Activated CD4-positive, alpha-beta memory T cell treated with anti-CD3 and anti-CD28 coated beads, Interleukin-2, amount 10 ng/mL, durations not matched to agents 7 days and 5 days (primary cell): ENCODE measurements at regions not wholly inside any gene's neighbourhood (a gene's known extent, or its start where the extent isn't known, plus 50 kb on each side); places are given as distances from the start of the nearest gene placed in this dataset.
"Not testable (repeated sequence)": the region's sequence is repeated elsewhere in the genome, so short reads cannot be mapped to it uniquely, and the experiment has no call there.

ENCODE experiments used
- CTCF ChIA-PET: fragments of 350-600 bp; sonication (Branson Sonifier 250); formaldehyde crosslinking; loops from one replicate; lab custom pipeline; 2021; ENCODE audit warnings: antibody characterized with exemption, inconsistent platforms; lab: Charles Lee
- POLR2A ChIA-PET: fragments of 350-600 bp; sonication (Branson Sonifier 250); formaldehyde crosslinking; loops from one replicate; lab custom pipeline; 2021; ENCODE audit warnings: antibody characterized with exemption; lab: Charles Lee
- DNase-seq: peaks from one replicate; pipeline ENCODE4 v3.0.0-alpha.2; 2020
- H3K27ac Mint-ChIP-seq: one replicate; pipeline ENCODE4 v1.8.0; 2021; ENCODE audit warnings: mild to moderate bottlenecking, mixed read lengths
- H3K27me3 Mint-ChIP-seq: one replicate; pipeline ENCODE4 v1.8.0; 2021; ENCODE audit warnings: mixed read lengths
- H3K36me3 Mint-ChIP-seq: one replicate; pipeline ENCODE4 v1.8.0; 2021; ENCODE audit warnings: low read depth, mixed read lengths
- H3K4me1 Mint-ChIP-seq: one replicate; pipeline ENCODE4 v1.8.0; 2021; ENCODE audit warnings: mixed read lengths
- H3K4me3 Mint-ChIP-seq: one replicate; pipeline ENCODE4 v1.8.0; 2021; ENCODE audit warnings: mild to moderate bottlenecking, mixed read lengths
- H3K9me3 Mint-ChIP-seq: one replicate; pipeline ENCODE4 v1.8.0; 2021; ENCODE audit warnings: mixed read lengths

DNA sequence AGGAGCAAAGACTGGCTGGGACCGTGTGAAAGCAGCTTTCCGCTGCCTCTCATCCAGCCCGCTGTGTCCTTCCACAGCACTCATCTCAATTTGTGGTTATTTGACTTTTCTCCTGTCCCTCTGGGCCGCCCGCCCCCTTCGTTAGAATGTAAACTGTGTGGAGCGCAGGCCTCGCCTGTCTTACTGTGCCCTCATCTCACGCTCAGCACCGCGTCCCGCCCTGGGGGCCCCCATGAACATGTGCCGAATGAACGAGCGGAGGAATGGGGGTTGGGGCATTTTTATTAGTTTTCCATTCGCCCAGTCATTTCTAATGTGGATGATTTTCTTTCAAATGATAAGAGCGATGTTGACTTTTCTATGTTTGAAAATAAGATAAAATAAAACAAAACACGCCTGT lies 159.1 kb upstream of the ZNF469 start:
- H3K27ac Mint-ChIP-seq, POLR2A ChIA-PET, H3K9me3 Mint-ChIP-seq, CTCF ChIA-PET, DNase-seq, H3K4me3 Mint-ChIP-seq, H3K36me3 Mint-ChIP-seq, H3K4me1 Mint-ChIP-seq, H3K27me3 Mint-ChIP-seq: not testable (repeated sequence)

DNA sequence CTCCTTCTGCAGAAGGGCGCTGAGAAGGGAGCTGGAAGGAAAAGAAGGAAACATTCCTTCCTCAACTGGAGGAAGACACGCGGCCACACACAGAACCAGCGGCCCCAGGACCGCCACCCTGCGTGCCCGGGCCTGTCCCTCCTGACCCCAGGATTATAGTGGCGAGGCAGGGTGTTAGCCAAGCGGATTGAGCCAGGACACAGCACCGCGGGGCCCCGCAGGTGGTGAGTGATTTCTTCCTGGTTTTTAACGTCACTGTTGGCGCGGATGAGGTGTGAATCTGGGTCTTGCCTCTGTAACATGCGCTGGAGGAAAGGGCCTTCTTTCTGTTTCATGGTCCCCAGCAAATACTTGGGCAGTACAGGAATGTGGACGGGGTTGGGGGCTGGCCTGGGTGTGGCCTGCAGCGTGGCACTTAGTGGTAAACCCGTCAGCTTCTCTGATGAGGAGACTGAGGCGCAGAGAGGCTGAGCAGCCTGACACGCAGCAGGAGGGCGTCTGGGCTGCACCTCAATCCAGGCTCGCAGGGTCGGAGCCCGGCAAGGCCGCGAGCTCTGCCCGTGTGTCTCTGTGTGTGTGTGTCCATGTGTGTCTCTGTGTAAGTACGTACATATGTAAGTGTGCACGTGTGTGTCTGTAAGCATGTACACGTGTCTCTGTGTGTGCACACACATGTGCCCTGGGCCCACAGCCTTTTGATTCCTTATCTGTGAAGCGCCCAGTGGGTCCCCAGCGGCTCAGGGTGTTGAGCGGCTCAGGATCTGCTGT lies 158.4 kb upstream of the ZNF469 start:
- H3K36me3 Mint-ChIP-seq, POLR2A ChIA-PET, H3K27ac Mint-ChIP-seq, H3K4me1 Mint-ChIP-seq, H3K27me3 Mint-ChIP-seq, DNase-seq, H3K9me3 Mint-ChIP-seq, CTCF ChIA-PET, H3K4me3 Mint-ChIP-seq: not testable (repeated sequence)

DNA sequence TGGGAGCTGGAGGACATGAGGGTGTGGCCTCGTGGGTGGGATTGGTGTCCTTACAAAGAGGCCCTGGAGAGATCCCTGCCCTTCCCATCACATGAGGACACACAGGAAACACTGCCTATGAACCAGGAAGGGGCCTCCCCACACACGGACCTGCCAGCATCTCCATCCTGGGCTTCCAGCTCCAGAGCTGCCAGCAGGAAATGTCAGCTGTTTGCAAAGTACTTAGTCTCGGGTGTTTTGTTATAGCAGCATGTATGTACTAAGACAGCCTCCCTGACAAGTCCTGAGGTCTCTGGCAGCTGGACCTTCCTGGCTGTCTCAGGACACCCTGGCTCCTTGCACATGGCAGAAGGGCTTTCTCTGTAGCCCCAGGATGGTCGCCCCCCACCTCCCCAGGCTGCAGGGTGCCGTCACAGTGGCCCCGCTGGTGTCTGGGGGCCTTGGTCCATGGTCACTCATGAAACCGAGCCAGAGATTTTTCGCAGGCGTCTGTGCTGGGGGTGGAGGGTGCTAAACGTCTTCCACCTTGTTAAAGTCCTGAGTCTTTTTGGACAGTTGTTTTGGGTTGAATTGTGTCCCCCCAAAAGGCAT lies 157.0 kb upstream of the ZNF469 start:
- H3K9me3 Mint-ChIP-seq, POLR2A ChIA-PET, H3K27me3 Mint-ChIP-seq, CTCF ChIA-PET, H3K4me1 Mint-ChIP-seq, H3K27ac Mint-ChIP-seq, H3K36me3 Mint-ChIP-seq, H3K4me3 Mint-ChIP-seq, DNase-seq: not testable (repeated sequence)

DNA sequence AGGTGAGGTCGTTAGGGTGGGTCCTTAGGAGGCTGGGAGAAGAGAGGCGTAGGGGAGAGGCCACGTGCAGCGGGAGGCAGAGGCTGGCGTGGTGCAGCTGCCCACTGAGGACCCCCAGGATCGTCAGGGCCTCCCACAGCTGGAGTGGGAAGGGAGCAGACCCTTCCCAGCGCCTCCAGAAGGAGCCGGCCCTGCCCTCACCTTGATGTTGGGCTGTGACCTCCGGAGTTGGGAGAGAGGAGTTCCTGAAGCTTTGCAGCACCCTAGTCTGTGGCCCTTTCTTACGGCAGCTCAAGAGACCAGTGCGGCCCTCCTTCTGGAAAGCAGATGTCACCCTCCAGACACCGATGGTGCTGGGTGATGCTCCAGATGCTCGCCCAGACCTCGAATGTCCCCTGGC lies 156.5 kb upstream of the ZNF469 start:
- H3K9me3 Mint-ChIP-seq, H3K27me3 Mint-ChIP-seq, H3K4me3 Mint-ChIP-seq, H3K27ac Mint-ChIP-seq, POLR2A ChIA-PET, DNase-seq, H3K36me3 Mint-ChIP-seq, CTCF ChIA-PET, H3K4me1 Mint-ChIP-seq: not testable (repeated sequence)

DNA sequence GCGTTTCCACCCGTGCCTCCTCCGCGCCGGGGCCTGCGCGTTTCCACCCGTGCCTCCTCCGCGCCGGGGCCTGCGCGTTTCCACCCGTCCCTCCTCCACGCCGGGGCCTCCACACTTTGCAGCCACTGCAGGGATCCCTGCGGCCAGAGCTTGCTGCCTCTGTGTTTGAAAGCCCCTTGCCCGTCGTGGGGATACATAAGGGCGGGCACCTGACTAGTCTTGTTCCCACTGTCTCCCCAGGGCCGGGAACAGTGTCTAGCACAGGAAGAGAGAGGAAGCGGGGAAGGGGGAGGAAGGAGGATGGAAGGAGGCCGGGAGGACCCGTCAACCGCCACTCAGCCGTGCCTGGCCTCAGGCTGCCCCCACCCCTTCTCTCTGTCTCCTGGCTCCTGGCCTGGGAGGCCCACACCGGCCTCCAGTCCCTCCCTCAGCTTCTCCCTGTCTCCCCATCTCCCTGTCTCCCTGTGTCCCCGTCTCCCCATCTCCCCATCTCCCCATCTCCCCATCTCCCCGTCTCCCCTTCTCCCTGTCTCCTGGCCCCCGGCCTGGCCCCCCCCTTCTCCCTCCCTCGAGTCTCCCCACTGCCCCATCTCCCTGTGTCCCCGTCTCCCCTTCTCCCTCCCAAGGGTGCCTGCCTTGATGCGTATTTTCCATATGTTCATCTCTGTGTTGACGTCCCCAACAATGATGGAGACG lies 155.6 kb upstream of the ZNF469 start:
- H3K9me3 Mint-ChIP-seq, DNase-seq, CTCF ChIA-PET, POLR2A ChIA-PET, H3K27ac Mint-ChIP-seq, H3K27me3 Mint-ChIP-seq, H3K4me1 Mint-ChIP-seq, H3K36me3 Mint-ChIP-seq, H3K4me3 Mint-ChIP-seq: not testable (repeated sequence)

DNA sequence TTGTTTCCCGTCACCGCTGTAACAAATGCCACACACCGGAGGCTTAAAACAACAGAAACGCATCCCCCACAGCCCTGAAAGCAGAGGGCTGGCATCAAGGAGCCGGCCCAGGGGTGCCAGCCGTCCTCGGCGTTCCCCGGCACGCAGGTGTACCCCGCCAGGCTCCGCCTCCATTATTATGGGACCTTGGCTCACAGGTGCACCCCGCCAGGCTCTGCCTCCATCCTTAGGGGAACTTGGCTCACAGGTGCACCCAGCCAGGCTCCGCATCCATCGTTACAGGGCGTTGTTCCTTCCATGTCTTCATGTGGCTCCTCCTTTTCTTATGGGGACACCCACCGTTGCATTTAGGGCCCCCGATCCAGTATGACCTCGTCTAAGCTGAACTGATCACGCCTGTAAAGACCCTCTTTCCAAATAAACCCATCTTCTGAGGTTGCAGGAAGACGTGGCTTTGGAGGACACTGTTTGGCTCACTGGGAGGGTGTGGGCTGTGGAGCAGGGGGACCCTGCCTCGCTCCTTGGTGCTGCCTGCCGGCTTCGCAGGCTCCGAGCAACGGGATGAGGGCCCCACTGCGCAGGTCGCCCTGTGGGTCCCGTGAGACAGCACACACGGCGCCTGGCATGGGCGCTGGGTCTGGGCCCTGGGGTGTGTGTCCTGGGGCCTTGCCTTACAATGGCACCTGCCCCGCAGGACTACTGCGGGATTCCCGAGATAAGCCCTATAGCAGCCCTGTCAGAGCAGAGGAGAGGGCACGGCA lies 154.9 kb upstream of the ZNF469 start:
- POLR2A ChIA-PET, H3K27me3 Mint-ChIP-seq, H3K4me3 Mint-ChIP-seq, CTCF ChIA-PET, H3K27ac Mint-ChIP-seq, DNase-seq, H3K4me1 Mint-ChIP-seq, H3K9me3 Mint-ChIP-seq, H3K36me3 Mint-ChIP-seq: not testable (repeated sequence)

DNA sequence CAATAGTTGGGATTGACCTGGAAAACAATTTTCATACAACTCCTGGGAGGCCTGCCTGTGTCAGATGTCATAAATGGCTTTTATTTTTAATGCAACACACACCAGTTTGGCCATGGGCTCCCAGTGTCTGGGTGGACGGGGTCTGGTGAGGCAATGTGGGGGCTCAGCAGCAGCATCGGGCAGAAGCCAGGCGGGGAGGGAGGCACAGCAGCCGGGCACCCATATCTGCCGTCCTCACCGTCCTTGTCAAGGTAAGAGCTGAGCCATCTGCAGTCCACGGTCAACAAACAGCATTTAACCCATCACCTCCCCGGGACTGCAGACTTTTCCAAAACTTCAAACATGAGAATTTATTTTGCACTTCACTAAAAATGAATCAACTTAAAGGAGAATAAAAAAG lies 154.0 kb upstream of the ZNF469 start:
- H3K4me1 Mint-ChIP-seq, POLR2A ChIA-PET, H3K27ac Mint-ChIP-seq, CTCF ChIA-PET, H3K9me3 Mint-ChIP-seq, H3K27me3 Mint-ChIP-seq, DNase-seq, H3K4me3 Mint-ChIP-seq, H3K36me3 Mint-ChIP-seq: not testable (repeated sequence)

DNA sequence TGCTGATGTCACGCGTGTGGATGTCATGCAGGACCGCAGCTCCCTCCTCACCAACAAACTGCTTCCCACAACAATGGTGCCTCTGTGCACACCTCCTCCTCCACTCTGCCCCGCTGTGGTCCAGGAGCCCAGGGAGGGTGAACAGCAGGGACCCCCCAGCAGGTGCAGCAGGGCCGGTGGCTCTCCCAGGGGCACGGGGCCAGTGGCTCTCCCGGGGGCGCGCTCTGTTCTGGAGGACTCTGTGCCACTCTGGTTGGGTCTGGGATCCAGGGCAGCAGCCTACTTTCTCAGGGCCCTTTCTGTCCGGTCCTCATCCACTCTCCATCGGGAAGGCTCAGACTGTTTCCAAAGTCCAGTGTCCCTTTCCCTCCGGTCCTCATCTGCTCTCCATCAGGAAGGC lies 153.0 kb upstream of the ZNF469 start:
- H3K4me1 Mint-ChIP-seq, H3K4me3 Mint-ChIP-seq, POLR2A ChIA-PET, CTCF ChIA-PET, H3K27ac Mint-ChIP-seq, H3K27me3 Mint-ChIP-seq, DNase-seq, H3K36me3 Mint-ChIP-seq, H3K9me3 Mint-ChIP-seq: not testable (repeated sequence)

DNA sequence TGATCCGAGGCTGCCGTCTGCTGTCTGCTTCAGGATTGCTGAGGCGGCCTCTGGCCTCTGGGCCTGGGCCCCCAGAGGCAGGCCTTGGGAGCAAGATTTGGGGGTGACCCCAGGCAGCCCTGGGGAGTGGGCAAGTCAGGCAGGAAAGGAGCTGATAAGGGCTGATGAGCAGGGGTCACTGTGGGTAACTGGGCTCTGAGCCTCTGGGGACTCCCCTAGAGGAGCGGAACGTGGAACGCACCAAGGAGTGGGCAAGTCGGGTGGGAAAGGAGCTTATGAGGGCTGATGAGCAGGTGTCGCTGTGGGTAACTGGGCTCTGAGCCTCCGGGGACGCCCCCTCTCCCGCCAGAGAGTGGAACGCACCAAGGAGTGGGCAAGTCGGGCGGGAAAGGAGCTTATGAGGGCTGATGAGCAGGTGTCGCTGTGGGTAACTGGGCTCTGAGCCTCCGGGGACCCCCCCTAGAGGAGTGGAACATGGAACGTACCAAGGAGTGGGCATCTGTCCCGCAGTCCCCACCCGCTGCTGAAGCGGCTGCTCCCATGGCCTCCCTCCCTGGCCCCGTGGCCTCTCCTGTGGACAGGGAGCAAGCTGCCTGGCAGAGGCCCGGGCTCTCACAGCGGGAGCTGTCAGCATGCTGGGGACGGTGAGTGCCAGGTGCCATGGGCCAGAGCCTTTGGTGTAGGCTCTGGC lies 152.3 kb upstream of the ZNF469 start:
- H3K4me3 Mint-ChIP-seq, CTCF ChIA-PET, H3K4me1 Mint-ChIP-seq, H3K36me3 Mint-ChIP-seq, POLR2A ChIA-PET, H3K27me3 Mint-ChIP-seq, DNase-seq, H3K9me3 Mint-ChIP-seq, H3K27ac Mint-ChIP-seq: not testable (repeated sequence)

DNA sequence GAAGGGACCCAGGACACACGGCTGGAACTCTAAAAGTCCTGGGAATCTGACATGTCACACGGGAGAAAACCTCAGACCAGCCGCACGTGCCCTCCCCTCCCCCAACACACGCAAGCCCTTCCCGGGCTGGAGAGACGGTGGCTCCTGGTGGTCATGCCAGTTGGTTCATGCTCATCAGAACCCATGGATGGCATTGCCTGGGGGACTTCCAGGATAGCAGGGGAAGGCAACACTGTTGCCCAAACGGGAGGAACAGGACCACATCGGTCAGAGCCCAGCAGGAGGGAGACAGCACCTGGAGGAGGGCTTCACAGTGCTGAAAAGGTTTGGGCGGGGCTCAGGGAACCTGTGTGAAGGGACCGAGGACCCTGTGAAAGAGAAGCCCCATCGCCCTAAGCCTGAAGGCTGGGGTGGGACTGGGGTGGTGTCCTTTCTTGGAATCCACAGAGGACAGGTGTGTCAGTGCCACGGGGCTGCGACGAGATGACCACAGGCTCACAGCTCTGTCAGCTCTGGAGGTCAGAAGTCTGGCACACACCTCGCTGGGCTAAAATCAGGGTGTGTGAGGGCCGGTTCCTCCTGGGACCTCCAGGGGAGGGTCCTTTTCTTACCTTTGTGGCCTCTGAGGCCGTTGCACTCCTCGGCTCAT lies 151.7 kb upstream of the ZNF469 start:
- H3K9me3 Mint-ChIP-seq, POLR2A ChIA-PET, CTCF ChIA-PET, H3K27ac Mint-ChIP-seq, H3K4me1 Mint-ChIP-seq, DNase-seq, H3K36me3 Mint-ChIP-seq, H3K4me3 Mint-ChIP-seq, H3K27me3 Mint-ChIP-seq: not testable (repeated sequence)

DNA sequence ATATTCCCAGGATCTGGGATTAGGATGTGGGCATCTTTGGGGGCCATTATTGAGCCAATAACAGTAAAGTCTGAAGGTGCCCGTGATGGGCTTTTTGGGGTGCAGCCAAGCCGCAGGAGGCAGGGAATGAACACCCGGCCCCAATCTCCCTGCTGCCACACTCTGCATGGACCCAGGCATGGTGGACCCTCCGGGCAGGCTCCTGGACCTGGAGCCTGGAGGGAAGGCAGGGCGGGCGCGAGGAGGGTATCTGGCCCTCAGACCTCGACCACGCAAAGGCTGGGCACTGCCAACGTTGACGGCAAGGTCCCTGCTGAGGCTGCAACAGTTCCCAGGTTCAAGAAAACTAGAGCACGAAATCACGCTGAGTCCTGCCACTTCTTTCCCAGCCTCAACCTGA lies 150.9 kb upstream of the ZNF469 start:
- H3K36me3 Mint-ChIP-seq, POLR2A ChIA-PET, CTCF ChIA-PET, H3K4me1 Mint-ChIP-seq, H3K9me3 Mint-ChIP-seq, H3K4me3 Mint-ChIP-seq, H3K27me3 Mint-ChIP-seq, H3K27ac Mint-ChIP-seq, DNase-seq: not testable (repeated sequence)

DNA sequence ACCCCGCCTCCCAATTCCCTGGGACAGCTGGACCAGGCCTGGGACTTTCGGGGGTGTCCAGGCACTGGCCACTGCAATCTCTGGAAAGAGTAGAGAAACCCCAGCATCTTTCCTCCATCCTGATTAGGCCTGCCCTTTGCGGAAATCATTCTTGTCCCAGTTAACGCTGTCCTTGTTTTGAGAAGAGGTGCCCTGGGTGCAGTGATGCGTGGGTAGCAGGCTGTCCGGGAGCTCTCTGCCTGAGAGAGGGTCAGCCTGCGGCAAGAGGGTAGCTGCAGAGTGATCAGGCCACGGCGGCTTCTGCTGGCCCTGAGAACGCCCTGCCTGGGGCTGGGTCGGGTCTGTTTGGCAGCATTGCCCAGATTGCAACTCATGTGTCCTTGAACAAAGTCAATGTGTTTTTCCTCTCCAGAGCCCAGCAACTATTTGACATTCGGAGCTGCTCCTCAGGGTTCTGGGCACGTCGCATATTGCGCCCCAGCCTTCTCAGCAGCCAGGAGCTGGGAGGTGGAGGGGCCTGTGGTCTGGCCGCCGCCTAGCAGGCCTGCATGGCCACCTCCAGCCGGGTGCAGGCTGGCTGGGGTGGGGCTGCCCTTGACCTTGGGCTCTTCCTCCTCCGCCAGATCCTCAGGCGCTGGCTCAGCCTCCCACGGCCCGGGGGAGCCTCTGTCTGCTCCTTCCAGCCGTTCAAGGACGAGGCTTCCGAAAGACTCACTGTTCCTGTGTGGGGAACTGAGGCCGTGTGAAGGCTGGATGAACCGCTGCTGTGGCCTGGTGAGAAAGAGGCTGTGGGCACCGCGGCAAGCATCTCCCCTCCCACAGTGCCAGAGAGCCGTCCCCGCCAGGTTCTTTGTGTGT lies 150.1 kb upstream of the ZNF469 start:
- H3K27ac Mint-ChIP-seq, H3K4me1 Mint-ChIP-seq, CTCF ChIA-PET, POLR2A ChIA-PET, H3K36me3 Mint-ChIP-seq, DNase-seq, H3K27me3 Mint-ChIP-seq, H3K4me3 Mint-ChIP-seq, H3K9me3 Mint-ChIP-seq: not testable (repeated sequence)
